SU-DHL-6 (cell line): ENCODE measurements at regions not wholly inside any gene's neighbourhood (a gene's known extent, or its start where the extent isn't known, plus 50 kb on each side); places are given as distances from the start of the nearest gene placed in this dataset.
"Not testable (repeated sequence)": the region's sequence is repeated elsewhere in the genome, so short reads cannot be mapped to it uniquely, and the experiment has no call there.

Source experiments
- EZH2phosphoT487 ChIP-seq: fragments of 200-600 bp; sonication (generic), shearing (Covaris generic); conservative IDR thresholded peaks from 2 replicates; pipeline ENCODE4 v1.6.1; 2018; ENCODE audit warnings: mild to moderate bottlenecking, antibody characterized with exemption, low read length, moderate library complexity, mixed read lengths
- TF ChIP-seq, protein P1 (sequence below): fragments of 200-600 bp; sonication (generic); IDR thresholded peaks from one replicate; pipeline ENCODE4 v1.5.1; 2017; ENCODE audit warnings: antibody characterized with exemption, mild to moderate bottlenecking, low read length, moderate library complexity; ENCODE audit not compliant: insufficient read depth, poor library complexity, severe bottlenecking

DNA sequence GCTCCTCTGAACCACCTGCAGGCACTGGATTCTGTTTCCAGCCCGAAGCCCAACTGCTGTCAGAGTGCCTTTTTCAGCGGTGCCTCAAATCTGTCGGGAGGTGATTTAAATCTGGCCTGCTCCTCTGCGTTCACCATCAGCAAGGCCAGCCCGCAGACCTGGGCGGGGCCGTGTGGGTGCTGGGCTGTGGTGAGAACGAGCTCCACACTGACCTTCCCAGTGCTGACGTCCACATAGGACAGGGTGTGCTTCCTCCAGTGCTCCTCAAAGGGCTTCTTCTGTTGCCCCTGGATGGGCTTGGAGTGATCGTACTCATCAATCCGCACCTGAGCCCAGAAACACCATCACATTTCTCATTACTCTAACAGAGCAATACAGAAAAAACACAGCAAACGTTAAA, 56.9 kb upstream of the TNK2 start:
- TF ChIP-seq, protein P1, sequence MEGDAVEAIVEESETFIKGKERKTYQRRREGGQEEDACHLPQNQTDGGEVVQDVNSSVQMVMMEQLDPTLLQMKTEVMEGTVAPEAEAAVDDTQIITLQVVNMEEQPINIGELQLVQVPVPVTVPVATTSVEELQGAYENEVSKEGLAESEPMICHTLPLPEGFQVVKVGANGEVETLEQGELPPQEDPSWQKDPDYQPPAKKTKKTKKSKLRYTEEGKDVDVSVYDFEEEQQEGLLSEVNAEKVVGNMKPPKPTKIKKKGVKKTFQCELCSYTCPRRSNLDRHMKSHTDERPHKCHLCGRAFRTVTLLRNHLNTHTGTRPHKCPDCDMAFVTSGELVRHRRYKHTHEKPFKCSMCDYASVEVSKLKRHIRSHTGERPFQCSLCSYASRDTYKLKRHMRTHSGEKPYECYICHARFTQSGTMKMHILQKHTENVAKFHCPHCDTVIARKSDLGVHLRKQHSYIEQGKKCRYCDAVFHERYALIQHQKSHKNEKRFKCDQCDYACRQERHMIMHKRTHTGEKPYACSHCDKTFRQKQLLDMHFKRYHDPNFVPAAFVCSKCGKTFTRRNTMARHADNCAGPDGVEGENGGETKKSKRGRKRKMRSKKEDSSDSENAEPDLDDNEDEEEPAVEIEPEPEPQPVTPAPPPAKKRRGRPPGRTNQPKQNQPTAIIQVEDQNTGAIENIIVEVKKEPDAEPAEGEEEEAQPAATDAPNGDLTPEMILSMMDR, result not testable (repeated sequence)
- not testable (repeated sequence) for TF ChIP-seq EZH2phosphoT487
